ENCODE measurements at regions not wholly inside any gene's neighbourhood (a gene's known extent, or its start where the extent isn't known, plus 50 kb on each side); places are given as distances from the start of the nearest gene placed in this dataset.

GRCh38 chr6:43956478-43956877, 170.8 kb downstream of the MRPL14 start (continued):
- TF ChIP-seq ZNF407 (IDR thresholded peaks at IDR 0.05; ENCODE audit: low read depth) (peak; percentile 66), ATF3 (IDR thresholded peaks at IDR 0.05) (0 out of 2 replicates have a peak, but pooled peaks have one; percentile 11), ATF3 (CRISPR knock-in tag; conservative IDR thresholded peaks at IDR 0.05) (no peak), ZNF318 (IDR thresholded peaks at IDR 0.05; ENCODE audit: borderline replicate concordance in 1 of 2, low read depth in 1 of 2) (0 out of 4 replicates have a peak, but pooled peaks of 1 of the 2 experiments have one; percentile 52), TRIM24 (IDR thresholded peaks at IDR 0.05) (peak; percentile 91 to 98), CHD2 (IDR thresholded peaks at IDR 0.05; ENCODE audit: low read depth, low read length) (no peak), ZKSCAN3 (CRISPR knock-in tag; IDR thresholded peaks at IDR 0.05) (no peak), SPI1 (IDR thresholded peaks at IDR 0.05; ENCODE audit: borderline replicate concordance, low read depth, low read length) (0 out of 2 replicates have a peak, but pooled peaks have one; percentile 24), POLR3A (IDR thresholded peaks at IDR 0.05; ENCODE audit: borderline replicate concordance, extremely low read depth, insufficient read depth, insufficient read length) (no peak)

Data from K562 (cell line).